ENCODE measurements at regions not wholly inside any gene's neighbourhood (a gene's known extent, or its start where the extent isn't known, plus 50 kb on each side); places are given as distances from the start of the nearest gene placed in this dataset.

DNA sequence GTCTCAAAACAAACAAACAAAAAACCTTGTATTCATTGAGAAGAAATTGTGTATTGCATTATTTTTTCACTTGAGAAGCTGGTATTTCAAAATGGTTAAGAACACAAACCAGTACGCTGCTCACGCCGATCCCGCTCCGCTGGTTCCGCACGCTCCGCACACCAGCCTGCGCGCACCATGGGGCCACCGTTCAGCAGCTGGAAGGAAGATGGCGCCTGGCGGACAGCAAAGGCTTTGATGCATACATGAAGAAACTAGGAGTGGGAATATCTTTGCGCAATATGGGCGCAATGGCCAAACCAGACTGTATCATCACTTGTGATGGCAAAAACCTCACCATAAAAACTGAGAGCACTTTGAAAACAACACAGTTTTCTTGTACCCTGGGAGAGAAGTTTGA, 75.7 kb downstream of the RBM43 start:
- Histone ChIP-seq H3K27me3 (ENCODE audit: low read depth) (peaks cover 5% of the 10 kb centered on the region), H3K36me3 (no peaks in the 10 kb centered on the region), H3K4me1 (no peaks in the 10 kb centered on the region), H3K9me3 (no peaks in the 10 kb centered on the region), H3K4me3 (no peak overlapping the region), H3K27ac (no peak overlapping the region)
- ATAC-seq (no peak), DNase-seq (no peak)
- intact Hi-C loops (cut with DNase I), result no loop called here
- TF ChIP-seq, protein P1, sequence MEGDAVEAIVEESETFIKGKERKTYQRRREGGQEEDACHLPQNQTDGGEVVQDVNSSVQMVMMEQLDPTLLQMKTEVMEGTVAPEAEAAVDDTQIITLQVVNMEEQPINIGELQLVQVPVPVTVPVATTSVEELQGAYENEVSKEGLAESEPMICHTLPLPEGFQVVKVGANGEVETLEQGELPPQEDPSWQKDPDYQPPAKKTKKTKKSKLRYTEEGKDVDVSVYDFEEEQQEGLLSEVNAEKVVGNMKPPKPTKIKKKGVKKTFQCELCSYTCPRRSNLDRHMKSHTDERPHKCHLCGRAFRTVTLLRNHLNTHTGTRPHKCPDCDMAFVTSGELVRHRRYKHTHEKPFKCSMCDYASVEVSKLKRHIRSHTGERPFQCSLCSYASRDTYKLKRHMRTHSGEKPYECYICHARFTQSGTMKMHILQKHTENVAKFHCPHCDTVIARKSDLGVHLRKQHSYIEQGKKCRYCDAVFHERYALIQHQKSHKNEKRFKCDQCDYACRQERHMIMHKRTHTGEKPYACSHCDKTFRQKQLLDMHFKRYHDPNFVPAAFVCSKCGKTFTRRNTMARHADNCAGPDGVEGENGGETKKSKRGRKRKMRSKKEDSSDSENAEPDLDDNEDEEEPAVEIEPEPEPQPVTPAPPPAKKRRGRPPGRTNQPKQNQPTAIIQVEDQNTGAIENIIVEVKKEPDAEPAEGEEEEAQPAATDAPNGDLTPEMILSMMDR (IDR thresholded peaks at IDR 0.05), result no peak

- H3K4me1 ChIP-seq, result no peaks in the 10 kb centered on the region
- intact Hi-C loops (cut with DNase I), result no loop called here
- DNase-seq (no peak), ATAC-seq (no peak)
- TF ChIP-seq, protein P1 (IDR thresholded peaks at IDR 0.05), result no peak
- no peaks in the 10 kb centered on the region for H3K36me3 ChIP-seq
- peaks cover 5% of the 10 kb centered on the region for H3K27me3 ChIP-seq (ENCODE audit: low read depth)
- H3K4me3 ChIP-seq, result no peak overlapping the region
- no peaks in the 10 kb centered on the region for H3K9me3 ChIP-seq
- H3K27ac ChIP-seq, result no peak overlapping the region
These were observed 78.5 kb downstream of the RBM43 start for GRCh38 chr2:151182899-151183809.

GRCh38 chr2:151182396-151182795, 79.3 kb downstream of the RBM43 start:
- Histone ChIP-seq H3K36me3 (no peaks in the 10 kb centered on the region), H3K27me3 (ENCODE audit: low read depth) (peaks cover 5% of the 10 kb centered on the region)
- DNase-seq, result no peak

DNA sequence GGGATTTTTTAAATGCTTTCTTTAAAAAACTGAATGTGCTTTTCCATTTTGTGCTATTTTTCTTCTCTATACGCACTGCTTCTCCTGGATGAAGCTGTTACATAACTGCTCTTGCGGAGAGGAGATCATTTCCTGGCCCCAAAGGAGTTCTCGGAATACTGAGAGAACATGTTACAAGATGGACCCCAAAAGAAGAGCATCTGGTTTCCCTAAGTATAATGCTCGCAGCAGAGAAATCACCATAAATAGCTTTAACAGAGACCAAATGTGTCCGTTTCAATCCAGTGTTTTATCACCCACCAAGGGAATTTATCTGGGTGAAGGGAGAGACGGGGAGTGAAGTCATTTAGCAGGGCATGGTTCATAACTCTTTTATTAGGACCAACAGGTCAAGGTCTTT, 80.1 kb downstream of the RBM43 start:
- TF ChIP-seq, protein P1 (IDR thresholded peaks at IDR 0.05), result no peak
- Histone ChIP-seq H3K9me3 (no peaks in the 10 kb centered on the region), H3K4me1 (no peaks in the 10 kb centered on the region), H3K27ac (no peak overlapping the region), H3K27me3 (ENCODE audit: low read depth) (peaks cover 5% of the 10 kb centered on the region), H3K36me3 (no peaks in the 10 kb centered on the region), H3K4me3 (no peak overlapping the region)
- DNase-seq (no peak), ATAC-seq (no peak)
- intact Hi-C loops (cut with DNase I), result no loop called here

More at GRCh38 chr2:151182396-151182795, 79.3 kb downstream of the RBM43 start:
- intact Hi-C loops (cut with DNase I), result no loop called here
- Histone ChIP-seq H3K4me1 (no peaks in the 10 kb centered on the region), H3K4me3 (no peak overlapping the region), H3K27ac (no peak overlapping the region), H3K9me3 (no peaks in the 10 kb centered on the region)
- TF ChIP-seq, protein P1 (IDR thresholded peaks at IDR 0.05), result no peak
- no peak for ATAC-seq

- ATAC-seq (no peak), DNase-seq (no peak)
- Histone ChIP-seq H3K4me3 (no peak overlapping the region), H3K4me1 (no peaks in the 10 kb centered on the region), H3K27me3 (ENCODE audit: low read depth) (peaks cover 5% of the 10 kb centered on the region), H3K36me3 (no peaks in the 10 kb centered on the region), H3K27ac (no peak overlapping the region), H3K9me3 (no peaks in the 10 kb centered on the region)
- TF ChIP-seq, protein P1 (IDR thresholded peaks at IDR 0.05), result no peak
- intact Hi-C loops (cut with DNase I), result no loop called here
These were observed 81.5 kb downstream of the RBM43 start for GRCh38 chr2:151180123-151180522.

Data from lower lobe of right lung (tissue), 2 donors.